PC-3 (cell line): ENCODE measurements at regions not wholly inside any gene's neighbourhood (a gene's known extent, or its start where the extent isn't known, plus 50 kb on each side); places are given as distances from the start of the nearest gene placed in this dataset.

ENCODE experiments used
- CTCF ChIP-seq: fragments of 300-600 bp; sonication (generic); conservative IDR thresholded peaks from 2 replicates; pipeline ENCODE4 v1.5.1; 2017; ENCODE audit warnings: antibody characterized with exemption, low read depth, mild to moderate bottlenecking, low read length
- EZH2phosphoT487 ChIP-seq: fragments of 300-600 bp; sonication (generic); IDR thresholded peaks from 2 replicates; pipeline ENCODE4 v1.6.1; 2018; ENCODE audit warnings: mild to moderate bottlenecking, antibody characterized with exemption, low read length, borderline replicate concordance

DNA sequence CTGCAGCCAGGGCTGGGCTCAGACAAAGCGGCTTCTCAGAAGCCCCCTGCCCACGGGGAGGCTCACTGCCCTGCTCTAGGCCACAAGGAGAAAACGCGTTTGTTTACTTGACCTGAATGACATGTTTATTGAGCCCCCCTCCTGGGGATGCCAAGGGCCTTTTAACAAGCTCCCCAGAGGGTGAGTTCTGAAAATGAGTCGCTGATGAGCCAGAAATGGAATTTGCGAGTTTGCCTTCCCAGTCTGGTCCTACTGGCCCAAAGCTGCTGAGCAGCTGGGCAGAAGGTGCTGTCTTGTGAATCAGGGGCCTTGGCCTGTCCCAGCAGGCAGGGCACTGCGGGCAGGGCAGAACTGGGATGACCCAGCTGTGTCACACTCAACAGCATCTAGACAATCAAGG, 120.6 kb downstream of the SYF2 start:
- TF ChIP-seq CTCF: no peak
- no peak for TF ChIP-seq EZH2phosphoT487
